Endothelial cell of hepatic sinusoid (primary cell): ENCODE measurements at regions not wholly inside any gene's neighbourhood (a gene's known extent, or its start where the extent isn't known, plus 50 kb on each side); places are given as distances from the start of the nearest gene placed in this dataset.
"Not testable (repeated sequence)": the region's sequence is repeated elsewhere in the genome, so short reads cannot be mapped to it uniquely, and the experiment has no call there.

ENCODE experiments used
- in situ Hi-C: cut with HindIII; loops from 2 replicates; pipeline ENCODE4 v1.10.0; 2017; ENCODE audit warnings: low sequenced_read_pairs

- in situ Hi-C loops: no loop called here
Observed at GRCh38 chr6:84854811-84855400, 90.5 kb upstream of the TBX18 start.

GRCh38 chr6:84853901-84854300 is 89.5 kb upstream of the TBX18 start:
- in situ Hi-C loops: no loop called here

GRCh38 chr6:84848960-84849359 is 84.6 kb upstream of the TBX18 start:
- in situ Hi-C loops: no loop called here

GRCh38 chr6:84847390-84848160 is 83.2 kb upstream of the TBX18 start:
- in situ Hi-C loops: no loop called here

- in situ Hi-C loops: no loop called here
Observed at GRCh38 chr6:84842525-84843166, 78.2 kb upstream of the TBX18 start.

GRCh38 chr6:84837068-84837866 is 72.9 kb upstream of the TBX18 start:
- in situ Hi-C loops: not testable (repeated sequence)

GRCh38 chr6:84836366-84836765 is 72.0 kb upstream of the TBX18 start:
- in situ Hi-C loops: no loop called here

GRCh38 chr6:84835340-84835739 is 70.9 kb upstream of the TBX18 start:
- in situ Hi-C loops: no loop called here

GRCh38 chr6:84831924-84832323 is 67.5 kb upstream of the TBX18 start:
- in situ Hi-C loops: not testable (repeated sequence)

GRCh38 chr6:84825461-84825860 is 61.1 kb upstream of the TBX18 start:
- in situ Hi-C loops: no loop called here

- in situ Hi-C loops: not testable (repeated sequence)
Observed at GRCh38 chr6:84821314-84821713, 56.9 kb upstream of the TBX18 start.

- in situ Hi-C loops: no loop called here
Observed at GRCh38 chr6:84816741-84817140, 52.3 kb upstream of the TBX18 start.

- in situ Hi-C loops: no loop called here
Observed at GRCh38 chr6:84815896-84816735, 51.7 kb upstream of the TBX18 start.
